ENCODE measurements at regions not wholly inside any gene's neighbourhood (a gene's known extent, or its start where the extent isn't known, plus 50 kb on each side); places are given as distances from the start of the nearest gene placed in this dataset.

DNA sequence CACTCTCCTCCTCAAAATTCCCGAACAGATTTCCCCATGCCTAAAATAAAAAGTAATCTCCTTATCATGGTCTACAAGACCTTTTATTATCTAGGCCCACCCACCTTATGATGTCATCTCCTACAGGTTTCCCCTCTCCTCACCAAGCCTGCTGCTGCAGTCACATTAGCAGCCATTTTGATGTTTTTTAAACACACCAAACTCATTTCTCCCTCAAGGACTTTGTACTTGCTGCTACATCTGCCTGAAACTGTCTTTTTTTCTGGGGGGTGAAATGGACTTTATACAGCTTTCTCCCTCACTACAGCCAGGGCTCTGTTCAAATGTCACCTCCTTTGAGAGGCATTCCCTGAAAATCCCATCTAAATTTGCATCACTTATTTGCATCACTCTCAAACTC is 90.2 kb upstream of the TAB3 start:
- H3K9me3 Mint-ChIP-seq (ENCODE audit: low read depth) = peaks cover 10% of the 10 kb centered on the region
- peaks cover 1% of the 10 kb centered on the region for H3K27me3 Mint-ChIP-seq (ENCODE audit: low read depth)
- no peak for DNase-seq (ENCODE audit: low spot score)
- no peaks in the 10 kb centered on the region for H3K36me3 Mint-ChIP-seq (ENCODE audit: low read depth)
- H3K27ac Mint-ChIP-seq (ENCODE audit: unreplicated experiment) = no peak overlapping the region
- no peak overlapping the region for H3K4me3 Mint-ChIP-seq (ENCODE audit: unreplicated experiment)
- TF ChIP-seq, protein P1, sequence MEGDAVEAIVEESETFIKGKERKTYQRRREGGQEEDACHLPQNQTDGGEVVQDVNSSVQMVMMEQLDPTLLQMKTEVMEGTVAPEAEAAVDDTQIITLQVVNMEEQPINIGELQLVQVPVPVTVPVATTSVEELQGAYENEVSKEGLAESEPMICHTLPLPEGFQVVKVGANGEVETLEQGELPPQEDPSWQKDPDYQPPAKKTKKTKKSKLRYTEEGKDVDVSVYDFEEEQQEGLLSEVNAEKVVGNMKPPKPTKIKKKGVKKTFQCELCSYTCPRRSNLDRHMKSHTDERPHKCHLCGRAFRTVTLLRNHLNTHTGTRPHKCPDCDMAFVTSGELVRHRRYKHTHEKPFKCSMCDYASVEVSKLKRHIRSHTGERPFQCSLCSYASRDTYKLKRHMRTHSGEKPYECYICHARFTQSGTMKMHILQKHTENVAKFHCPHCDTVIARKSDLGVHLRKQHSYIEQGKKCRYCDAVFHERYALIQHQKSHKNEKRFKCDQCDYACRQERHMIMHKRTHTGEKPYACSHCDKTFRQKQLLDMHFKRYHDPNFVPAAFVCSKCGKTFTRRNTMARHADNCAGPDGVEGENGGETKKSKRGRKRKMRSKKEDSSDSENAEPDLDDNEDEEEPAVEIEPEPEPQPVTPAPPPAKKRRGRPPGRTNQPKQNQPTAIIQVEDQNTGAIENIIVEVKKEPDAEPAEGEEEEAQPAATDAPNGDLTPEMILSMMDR (IDR thresholded peaks at IDR 0.05) = no peak
- H3K4me1 Mint-ChIP-seq (ENCODE audit: low read depth) = no peaks in the 10 kb centered on the region

DNA sequence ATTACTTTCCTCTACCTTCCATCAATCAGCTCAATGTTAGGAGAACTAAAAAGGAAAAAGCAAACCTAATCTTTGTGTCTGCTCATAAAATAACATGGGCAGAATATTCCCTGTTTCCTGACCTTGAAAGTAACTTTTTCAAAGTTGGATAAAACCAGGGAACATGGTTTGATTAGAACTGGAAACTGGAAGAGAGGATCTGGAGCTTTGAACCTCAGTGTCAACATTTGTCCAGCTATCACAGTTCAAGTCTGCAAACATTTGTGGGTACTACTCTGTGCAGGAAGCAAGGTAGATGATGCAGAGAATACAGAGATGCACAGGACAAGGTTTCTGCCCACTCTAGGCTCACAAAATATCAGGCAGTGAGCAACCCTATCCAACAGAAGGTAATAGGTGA is 86.4 kb upstream of the TAB3 start:
- Mint-ChIP-seq H3K4me3 (ENCODE audit: unreplicated experiment) (no peak overlapping the region), H3K4me1 (ENCODE audit: low read depth) (peaks cover 5% of the 10 kb centered on the region), H3K9me3 (ENCODE audit: low read depth) (no peaks in the 10 kb centered on the region), H3K36me3 (ENCODE audit: low read depth) (no peaks in the 10 kb centered on the region), H3K27me3 (ENCODE audit: low read depth) (peaks cover 3% of the 10 kb centered on the region), H3K27ac (ENCODE audit: unreplicated experiment) (no peak overlapping the region)
- DNase-seq (ENCODE audit: low spot score) = no peak
- TF ChIP-seq, protein P1 (IDR thresholded peaks at IDR 0.05) = no peak

DNA sequence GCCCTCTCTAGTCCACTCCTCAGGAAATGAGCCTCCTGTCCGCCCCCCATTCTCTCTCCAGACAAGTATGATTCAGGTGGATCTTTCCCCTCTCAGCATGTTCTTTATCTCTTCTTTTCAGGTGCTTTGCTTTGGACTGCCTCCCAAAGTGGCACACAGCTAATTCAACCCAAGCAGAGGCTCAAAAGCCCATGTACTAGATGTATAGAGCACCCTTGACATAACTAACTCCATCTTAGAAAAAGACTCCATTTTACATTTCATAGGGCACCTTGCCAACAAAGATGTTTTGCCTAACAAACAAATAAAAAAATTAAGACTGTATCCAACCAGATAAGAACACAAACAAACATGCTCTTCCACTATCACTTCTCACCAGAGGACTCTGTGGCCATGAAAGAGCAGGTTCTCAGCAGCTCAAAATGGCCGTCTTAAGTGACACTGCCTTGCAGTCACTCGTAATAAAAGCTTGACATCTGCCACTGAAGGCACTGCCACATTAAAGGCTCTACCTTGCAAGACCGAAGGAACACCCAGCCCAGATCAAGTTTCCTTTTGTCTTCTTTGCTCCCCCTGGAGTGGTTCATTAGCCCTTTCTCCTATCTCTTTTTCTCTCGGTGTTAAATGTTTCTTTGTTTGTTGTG is 84.9 kb upstream of the TAB3 start:
- H3K36me3 Mint-ChIP-seq (ENCODE audit: low read depth) = no peaks in the 10 kb centered on the region
- H3K9me3 Mint-ChIP-seq (ENCODE audit: low read depth) = no peaks in the 10 kb centered on the region
- peaks cover 5% of the 10 kb centered on the region for H3K4me1 Mint-ChIP-seq (ENCODE audit: low read depth)
- TF ChIP-seq, protein P1 (IDR thresholded peaks at IDR 0.05) = no peak
- no peak for DNase-seq (ENCODE audit: low spot score)
- no peak overlapping the region for H3K4me3 Mint-ChIP-seq (ENCODE audit: unreplicated experiment)
- no peak overlapping the region for H3K27ac Mint-ChIP-seq (ENCODE audit: unreplicated experiment)
- peaks cover 3% of the 10 kb centered on the region for H3K27me3 Mint-ChIP-seq (ENCODE audit: low read depth)

- peaks cover 2% of the 10 kb centered on the region for H3K27me3 Mint-ChIP-seq (ENCODE audit: low read depth)
- H3K4me3 Mint-ChIP-seq (ENCODE audit: unreplicated experiment) = peak overlapping the region; percentile 55
- DNase-seq (ENCODE audit: low spot score) = no peak
- H3K9me3 Mint-ChIP-seq (ENCODE audit: low read depth) = no peaks in the 10 kb centered on the region
- TF ChIP-seq, protein P1 (IDR thresholded peaks at IDR 0.05) = peak; percentile 82
- H3K27ac Mint-ChIP-seq (ENCODE audit: unreplicated experiment) = no peak overlapping the region
- H3K4me1 Mint-ChIP-seq (ENCODE audit: low read depth) = peaks cover 5% of the 10 kb centered on the region
- no peaks in the 10 kb centered on the region for H3K36me3 Mint-ChIP-seq (ENCODE audit: low read depth)
Measured at GRCh38 chrX:30971774-30972603, 82.9 kb upstream of the TAB3 start.

GRCh38 chrX:30967516-30967915 is 78.5 kb upstream of the TAB3 start:
- H3K9me3 Mint-ChIP-seq (ENCODE audit: low read depth) = peaks cover 3% of the 10 kb centered on the region
- no peaks in the 10 kb centered on the region for H3K27me3 Mint-ChIP-seq (ENCODE audit: low read depth)
- peaks cover 5% of the 10 kb centered on the region for H3K4me1 Mint-ChIP-seq (ENCODE audit: low read depth)
- DNase-seq (ENCODE audit: low spot score) = no peak
- H3K4me3 Mint-ChIP-seq (ENCODE audit: unreplicated experiment) = no peak overlapping the region
- no peaks in the 10 kb centered on the region for H3K36me3 Mint-ChIP-seq (ENCODE audit: low read depth)
- H3K27ac Mint-ChIP-seq (ENCODE audit: unreplicated experiment) = no peak overlapping the region
- TF ChIP-seq, protein P1 (IDR thresholded peaks at IDR 0.05) = no peak
